ENCODE measurements at regions not wholly inside any gene's neighbourhood (a gene's known extent, or its start where the extent isn't known, plus 50 kb on each side); places are given as distances from the start of the nearest gene placed in this dataset.

DNA sequence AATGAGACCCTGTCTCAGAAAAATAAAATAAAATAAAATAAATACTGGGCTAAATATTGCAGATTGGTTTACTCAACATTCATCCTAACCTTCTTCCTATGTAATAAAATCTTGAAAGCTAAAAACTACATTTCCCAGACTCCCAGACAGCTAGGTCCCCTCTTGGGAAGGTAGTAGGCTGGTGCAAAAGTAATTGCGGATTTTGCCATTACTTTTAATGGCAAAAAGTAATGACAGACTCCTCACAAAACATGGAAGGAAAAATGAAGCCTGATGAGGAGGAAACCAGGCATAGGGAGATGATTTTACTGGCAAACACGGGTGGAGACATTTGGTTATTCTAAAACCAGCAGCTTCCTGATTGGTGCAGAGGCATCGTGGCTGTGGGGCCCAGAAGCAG lies 70.6 kb upstream of the E2F3 start:
- TF ChIP-seq, protein P1, sequence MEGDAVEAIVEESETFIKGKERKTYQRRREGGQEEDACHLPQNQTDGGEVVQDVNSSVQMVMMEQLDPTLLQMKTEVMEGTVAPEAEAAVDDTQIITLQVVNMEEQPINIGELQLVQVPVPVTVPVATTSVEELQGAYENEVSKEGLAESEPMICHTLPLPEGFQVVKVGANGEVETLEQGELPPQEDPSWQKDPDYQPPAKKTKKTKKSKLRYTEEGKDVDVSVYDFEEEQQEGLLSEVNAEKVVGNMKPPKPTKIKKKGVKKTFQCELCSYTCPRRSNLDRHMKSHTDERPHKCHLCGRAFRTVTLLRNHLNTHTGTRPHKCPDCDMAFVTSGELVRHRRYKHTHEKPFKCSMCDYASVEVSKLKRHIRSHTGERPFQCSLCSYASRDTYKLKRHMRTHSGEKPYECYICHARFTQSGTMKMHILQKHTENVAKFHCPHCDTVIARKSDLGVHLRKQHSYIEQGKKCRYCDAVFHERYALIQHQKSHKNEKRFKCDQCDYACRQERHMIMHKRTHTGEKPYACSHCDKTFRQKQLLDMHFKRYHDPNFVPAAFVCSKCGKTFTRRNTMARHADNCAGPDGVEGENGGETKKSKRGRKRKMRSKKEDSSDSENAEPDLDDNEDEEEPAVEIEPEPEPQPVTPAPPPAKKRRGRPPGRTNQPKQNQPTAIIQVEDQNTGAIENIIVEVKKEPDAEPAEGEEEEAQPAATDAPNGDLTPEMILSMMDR (IDR thresholded peaks at IDR 0.05), result no peak
- no peak overlapping the region for H3K4me3 Mint-ChIP-seq
- H3K27ac Mint-ChIP-seq, result no peak overlapping the region
- H3K27me3 Mint-ChIP-seq (ENCODE audit: insufficient read depth), result peaks cover 17% of the 10 kb centered on the region
- DNase-seq, result no peak
- H3K4me1 Mint-ChIP-seq (ENCODE audit: low read depth), result peaks cover 5% of the 10 kb centered on the region; the same call in 1 of the 2 replicates
- H3K36me3 Mint-ChIP-seq (ENCODE audit: low read depth), result no peaks in the 10 kb centered on the region
- H3K9me3 Mint-ChIP-seq, result no peaks in the 10 kb centered on the region

DNA sequence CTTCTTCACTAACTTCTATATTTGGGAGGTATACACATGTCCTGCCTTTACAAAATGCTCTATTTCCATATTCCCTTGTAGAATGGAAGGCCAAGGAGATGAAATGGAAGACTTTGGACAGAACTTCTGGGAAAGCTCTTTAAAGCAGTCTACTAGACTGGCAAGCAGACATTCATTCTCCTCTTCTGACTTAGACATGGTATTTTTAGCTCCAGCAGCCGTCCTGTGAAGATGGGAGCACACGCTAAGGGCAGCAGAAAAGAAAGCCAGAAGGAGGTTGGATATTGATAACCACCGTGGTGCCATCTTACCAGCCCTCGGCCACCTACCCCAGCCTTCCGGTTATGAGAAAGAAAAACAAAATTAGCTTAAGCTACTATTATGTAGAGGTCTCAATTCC lies 70.1 kb upstream of the E2F3 start:
- TF ChIP-seq, protein P1 (IDR thresholded peaks at IDR 0.05), result no peak
- no peaks in the 10 kb centered on the region for H3K36me3 Mint-ChIP-seq (ENCODE audit: low read depth)
- H3K27me3 Mint-ChIP-seq (ENCODE audit: insufficient read depth), result peaks cover 17% of the 10 kb centered on the region
- DNase-seq, result no peak
- H3K9me3 Mint-ChIP-seq, result no peaks in the 10 kb centered on the region
- H3K4me1 Mint-ChIP-seq (ENCODE audit: low read depth), result peaks cover 5% of the 10 kb centered on the region; the same call in 1 of the 2 replicates
- no peak overlapping the region for H3K4me3 Mint-ChIP-seq
- H3K27ac Mint-ChIP-seq, result no peak overlapping the region

DNA sequence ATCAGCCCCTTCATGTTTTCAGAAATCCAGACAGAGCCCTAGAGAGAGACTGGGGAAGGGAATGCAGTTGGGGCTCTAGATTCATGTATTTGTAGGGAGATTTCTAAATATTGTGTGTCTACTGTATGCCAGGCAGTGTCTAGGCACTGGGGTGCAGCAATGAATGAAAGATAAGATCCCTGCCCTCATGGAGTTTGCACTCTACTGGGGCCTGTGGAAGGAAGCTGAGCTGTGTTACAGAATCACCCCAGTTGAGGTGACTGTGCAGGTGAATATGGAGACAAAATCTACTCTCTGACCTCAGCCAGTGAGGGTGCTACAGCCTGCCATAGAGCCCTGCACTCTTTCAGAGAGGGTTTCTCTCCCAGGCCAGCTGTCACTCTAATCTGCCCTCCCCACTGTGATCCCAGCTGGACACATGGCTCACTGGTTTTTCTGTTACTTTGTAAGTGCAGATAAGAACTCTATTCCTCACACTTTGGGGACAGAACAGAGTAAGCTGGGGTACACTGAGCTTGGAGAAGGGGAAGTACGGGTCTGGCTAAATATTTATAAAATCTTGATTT lies 69.2 kb upstream of the E2F3 start:
- Mint-ChIP-seq H3K4me3 (no peak overlapping the region), H3K9me3 (no peaks in the 10 kb centered on the region), H3K27ac (no peak overlapping the region), H3K27me3 (ENCODE audit: insufficient read depth) (peaks cover 17% of the 10 kb centered on the region), H3K4me1 (ENCODE audit: low read depth) (peaks cover 5% of the 10 kb centered on the region; the same call in 1 of the 2 replicates), H3K36me3 (ENCODE audit: low read depth) (no peaks in the 10 kb centered on the region)
- DNase-seq, result no peak
- TF ChIP-seq, protein P1 (IDR thresholded peaks at IDR 0.05), result no peak

DNA sequence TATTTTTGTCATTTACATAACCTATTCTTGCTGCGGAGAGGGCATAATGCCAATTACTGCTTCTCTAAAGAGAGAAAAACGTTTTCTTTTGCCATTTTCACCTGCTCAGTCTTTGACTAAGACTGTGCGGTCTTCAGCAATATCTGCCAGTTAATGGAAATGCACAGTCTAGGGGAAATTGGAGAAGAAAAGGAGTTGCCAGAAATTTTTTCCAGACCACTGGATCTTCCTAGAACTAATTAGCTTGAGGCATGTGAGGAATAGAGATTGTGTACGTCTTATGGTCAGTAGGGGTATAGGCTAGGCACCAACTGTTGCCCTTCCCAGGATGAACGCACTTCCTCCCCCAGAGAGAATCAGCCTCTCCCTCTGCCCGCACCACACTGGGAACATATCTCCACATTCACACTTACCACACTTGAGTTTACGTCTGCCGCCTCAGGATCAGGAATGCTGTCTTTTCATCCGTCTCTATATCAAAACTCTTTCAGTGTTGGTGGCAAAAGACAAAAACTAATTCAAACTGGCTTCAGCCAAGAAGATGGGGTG lies 67.9 kb upstream of the E2F3 start:
- H3K4me1 Mint-ChIP-seq (ENCODE audit: low read depth), result no peaks in the 10 kb centered on the region
- H3K36me3 Mint-ChIP-seq (ENCODE audit: low read depth), result no peaks in the 10 kb centered on the region
- H3K4me3 Mint-ChIP-seq, result no peak overlapping the region
- no peak overlapping the region for H3K27ac Mint-ChIP-seq
- H3K27me3 Mint-ChIP-seq (ENCODE audit: insufficient read depth), result peaks cover 12% of the 10 kb centered on the region
- no peaks in the 10 kb centered on the region for H3K9me3 Mint-ChIP-seq
- DNase-seq, result no peak
- TF ChIP-seq, protein P1 (IDR thresholded peaks at IDR 0.05), result no peak

DNA sequence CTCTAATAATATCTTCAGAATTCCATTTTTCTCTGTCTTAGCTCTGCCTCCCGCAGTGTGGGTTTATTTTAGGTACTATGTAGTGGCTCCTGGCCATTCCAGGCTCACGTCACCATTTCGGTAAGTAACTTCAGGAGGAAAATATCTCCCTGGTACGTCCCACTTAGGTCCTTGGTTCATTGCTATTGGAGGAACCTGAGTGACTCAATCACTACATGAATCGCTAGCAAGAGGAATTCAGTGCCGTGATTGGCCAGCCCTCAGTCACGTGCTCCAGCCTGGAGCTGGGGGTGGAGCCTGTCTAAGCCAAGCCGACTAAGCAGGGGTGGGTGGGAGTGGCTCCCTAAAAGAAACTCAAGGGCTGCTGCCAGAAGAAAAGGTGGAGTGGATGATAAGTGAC lies 67.3 kb upstream of the E2F3 start:
- H3K36me3 Mint-ChIP-seq (ENCODE audit: low read depth), result no peaks in the 10 kb centered on the region
- TF ChIP-seq, protein P1 (IDR thresholded peaks at IDR 0.05), result no peak
- H3K27ac Mint-ChIP-seq, result no peak overlapping the region

More for the DNA sequence above, 67.3 kb upstream of the E2F3 start:
- Mint-ChIP-seq H3K4me3 (no peak overlapping the region), H3K9me3 (no peaks in the 10 kb centered on the region), H3K4me1 (ENCODE audit: low read depth) (no peaks in the 10 kb centered on the region), H3K27me3 (ENCODE audit: insufficient read depth) (peaks cover 9% of the 10 kb centered on the region)
- no peak for DNase-seq

Data from HFFc6 (cell line).